ENCODE measurements at regions not wholly inside any gene's neighbourhood (a gene's known extent, or its start where the extent isn't known, plus 50 kb on each side); places are given as distances from the start of the nearest gene placed in this dataset.

- in situ Hi-C loops (cut with MboI; ENCODE audit: low sequenced_read_pairs): no loop called here
- no peaks in the 10 kb centered on the region; the same call in 1 of the 2 replicates for H3K27me3 ChIP-seq (ENCODE audit: low read depth)
- H3K9me3 ChIP-seq: peaks cover 4% of the 10 kb centered on the region; the same call in 1 of the 2 replicates
- H3K4me3 ChIP-seq: no peak overlapping the region
- no peaks in the 10 kb centered on the region for H3K4me1 ChIP-seq
- H3K36me3 ChIP-seq (replicated peaks): no peaks in the 10 kb centered on the region
- no peak for DNase-seq (ENCODE audit: low spot score in 2 of 2)
These were observed 82.9 kb downstream of the MAP1LC3B2 start for GRCh38 chr12:116642106-116642505.

GRCh38 chr12:116640281-116640680, 81.1 kb downstream of the MAP1LC3B2 start:
- Histone ChIP-seq H3K36me3 (replicated peaks) (no peaks in the 10 kb centered on the region), H3K4me1 (no peaks in the 10 kb centered on the region), H3K4me3 (no peak overlapping the region), H3K9me3 (peaks cover 4% of the 10 kb centered on the region; the same call in 1 of the 2 replicates), H3K27me3 (ENCODE audit: low read depth) (no peaks in the 10 kb centered on the region; the same call in 1 of the 2 replicates)
- no peak for DNase-seq (ENCODE audit: low spot score in 2 of 2)
- in situ Hi-C loops (cut with MboI; ENCODE audit: low sequenced_read_pairs): no loop called here

- in situ Hi-C loops (cut with MboI; ENCODE audit: low sequenced_read_pairs): no loop called here
- Histone ChIP-seq H3K4me3 (no peak overlapping the region), H3K36me3 (replicated peaks) (no peaks in the 10 kb centered on the region), H3K9me3 (peaks cover 4% of the 10 kb centered on the region; the same call in 1 of the 2 replicates), H3K27me3 (ENCODE audit: low read depth) (no peaks in the 10 kb centered on the region), H3K4me1 (no peaks in the 10 kb centered on the region)
- DNase-seq (ENCODE audit: low spot score in 2 of 2): no peak
These were observed 80.6 kb downstream of the MAP1LC3B2 start for GRCh38 chr12:116639765-116640164.

GRCh38 chr12:116638376-116638775, 79.2 kb downstream of the MAP1LC3B2 start:
- Histone ChIP-seq H3K4me1 (no peaks in the 10 kb centered on the region), H3K9me3 (no peaks in the 10 kb centered on the region), H3K4me3 (no peak overlapping the region), H3K27me3 (ENCODE audit: low read depth) (no peaks in the 10 kb centered on the region), H3K36me3 (replicated peaks) (no peaks in the 10 kb centered on the region)
- in situ Hi-C loops (cut with MboI; ENCODE audit: low sequenced_read_pairs): no loop called here
- DNase-seq (ENCODE audit: low spot score in 2 of 2): no peak

- DNase-seq (ENCODE audit: low spot score in 2 of 2): no peak
- no peaks in the 10 kb centered on the region for H3K9me3 ChIP-seq
- H3K27me3 ChIP-seq (ENCODE audit: low read depth): no peaks in the 10 kb centered on the region
- H3K4me1 ChIP-seq: no peaks in the 10 kb centered on the region
- in situ Hi-C loops (cut with MboI; ENCODE audit: low sequenced_read_pairs): no loop called here
- H3K36me3 ChIP-seq (replicated peaks): no peaks in the 10 kb centered on the region
- no peak overlapping the region for H3K4me3 ChIP-seq
These were observed 78.5 kb downstream of the MAP1LC3B2 start for GRCh38 chr12:116637589-116638150.

- in situ Hi-C loops (cut with MboI; ENCODE audit: low sequenced_read_pairs): no loop called here
- no peaks in the 10 kb centered on the region for H3K9me3 ChIP-seq
These were observed 77.7 kb downstream of the MAP1LC3B2 start for GRCh38 chr12:116636608-116637519.

GRCh38 chr12:116635487-116635886, 76.3 kb downstream of the MAP1LC3B2 start:
- Histone ChIP-seq H3K4me3 (no peak overlapping the region), H3K36me3 (replicated peaks) (no peaks in the 10 kb centered on the region), H3K4me1 (no peaks in the 10 kb centered on the region), H3K27me3 (ENCODE audit: low read depth) (no peaks in the 10 kb centered on the region), H3K9me3 (no peaks in the 10 kb centered on the region)
- in situ Hi-C loops (cut with MboI; ENCODE audit: low sequenced_read_pairs): no loop called here
- no peak for DNase-seq (ENCODE audit: low spot score in 2 of 2)

More at GRCh38 chr12:116636608-116637519, 77.7 kb downstream of the MAP1LC3B2 start:
- DNase-seq (ENCODE audit: low spot score in 2 of 2): no peak
- Histone ChIP-seq H3K4me3 (no peak overlapping the region), H3K27me3 (ENCODE audit: low read depth) (no peaks in the 10 kb centered on the region), H3K36me3 (replicated peaks) (no peaks in the 10 kb centered on the region), H3K4me1 (no peaks in the 10 kb centered on the region)

- in situ Hi-C loops (cut with MboI; ENCODE audit: low sequenced_read_pairs): no loop called here
- no peak for DNase-seq (ENCODE audit: low spot score in 2 of 2)
- Histone ChIP-seq H3K36me3 (replicated peaks) (no peaks in the 10 kb centered on the region), H3K4me1 (peaks cover 6% of the 10 kb centered on the region), H3K9me3 (no peaks in the 10 kb centered on the region), H3K27me3 (ENCODE audit: low read depth) (no peaks in the 10 kb centered on the region), H3K4me3 (no peak overlapping the region)
These were observed 74.3 kb downstream of the MAP1LC3B2 start for GRCh38 chr12:116633476-116633875.

GRCh38 chr12:116631619-116632018, 72.4 kb downstream of the MAP1LC3B2 start:
- H3K9me3 ChIP-seq: no peaks in the 10 kb centered on the region
- no peak overlapping the region for H3K4me3 ChIP-seq
- in situ Hi-C loops (cut with MboI; ENCODE audit: low sequenced_read_pairs): no loop called here
- no peaks in the 10 kb centered on the region for H3K27me3 ChIP-seq (ENCODE audit: low read depth)
- no peak for DNase-seq (ENCODE audit: low spot score in 2 of 2)
- H3K36me3 ChIP-seq (replicated peaks): no peaks in the 10 kb centered on the region
- peaks cover 6% of the 10 kb centered on the region for H3K4me1 ChIP-seq

- Histone ChIP-seq H3K4me1 (peaks cover 6% of the 10 kb centered on the region), H3K4me3 (no peak overlapping the region), H3K27me3 (ENCODE audit: low read depth) (no peaks in the 10 kb centered on the region), H3K9me3 (no peaks in the 10 kb centered on the region), H3K36me3 (replicated peaks) (no peaks in the 10 kb centered on the region)
- DNase-seq (ENCODE audit: low spot score in 2 of 2): no peak
- in situ Hi-C loops (cut with MboI; ENCODE audit: low sequenced_read_pairs): no loop called here
These were observed 71.6 kb downstream of the MAP1LC3B2 start for GRCh38 chr12:116630762-116631161.

GRCh38 chr12:116629480-116629879, 70.3 kb downstream of the MAP1LC3B2 start:
- peaks cover 6% of the 10 kb centered on the region for H3K4me1 ChIP-seq
- no peak for DNase-seq (ENCODE audit: low spot score in 2 of 2)
- H3K27me3 ChIP-seq (ENCODE audit: low read depth): no peaks in the 10 kb centered on the region
- in situ Hi-C loops (cut with MboI; ENCODE audit: low sequenced_read_pairs): no loop called here
- no peaks in the 10 kb centered on the region for H3K9me3 ChIP-seq
- no peak overlapping the region for H3K4me3 ChIP-seq
- no peaks in the 10 kb centered on the region for H3K36me3 ChIP-seq (replicated peaks)

- no peaks in the 10 kb centered on the region for H3K27me3 ChIP-seq (ENCODE audit: low read depth)
- H3K9me3 ChIP-seq: no peaks in the 10 kb centered on the region
- no peaks in the 10 kb centered on the region for H3K36me3 ChIP-seq (replicated peaks)
- in situ Hi-C loops (cut with MboI; ENCODE audit: low sequenced_read_pairs): no loop called here
- DNase-seq (ENCODE audit: low spot score in 2 of 2): peak in 1 of 2 experiments; percentile 43
- peaks cover 6% of the 10 kb centered on the region for H3K4me1 ChIP-seq
- no peak overlapping the region for H3K4me3 ChIP-seq
These were observed 69.8 kb downstream of the MAP1LC3B2 start for GRCh38 chr12:116628989-116629388.

- in situ Hi-C loops (cut with MboI; ENCODE audit: low sequenced_read_pairs): no loop called here
- H3K36me3 ChIP-seq (replicated peaks): no peaks in the 10 kb centered on the region
- no peaks in the 10 kb centered on the region for H3K27me3 ChIP-seq (ENCODE audit: low read depth)
- DNase-seq (ENCODE audit: low spot score in 2 of 2): no peak
- no peak overlapping the region for H3K4me3 ChIP-seq
- no peaks in the 10 kb centered on the region for H3K9me3 ChIP-seq
- peaks cover 6% of the 10 kb centered on the region for H3K4me1 ChIP-seq
These were observed 69.2 kb downstream of the MAP1LC3B2 start for GRCh38 chr12:116628450-116628793.
